H1 (cell line): ENCODE measurements at regions not wholly inside any gene's neighbourhood (a gene's known extent, or its start where the extent isn't known, plus 50 kb on each side); places are given as distances from the start of the nearest gene placed in this dataset.

Experiments
- CTCF ChIA-PET: fragments of 300-600 bp; sonication (Branson Sonifier 250); formaldehyde crosslinking; loops from one replicate; lab custom pipeline; 2021; ENCODE audit not compliant: partially characterized antibody; lab: Charles Lee
- POLR2A ChIA-PET: fragments of 300-600 bp; sonication (Branson Sonifier 250); formaldehyde crosslinking; loops from one replicate; lab custom pipeline; 2021; ENCODE audit warnings: inconsistent platforms; ENCODE audit not compliant: partially characterized antibody; lab: Charles Lee
- DNase-seq, 2 experiments: peaks; one replicate each; pipeline versions ENCODE4 v3.0.0 to v3.0.0-alpha.2; 2010 to 2022; ENCODE audit warnings: low spot score in 2 of 2, low read depth in 1 of 2, mixed read lengths in 1 of 2
- FAIRE-seq: peaks from 2 replicates; lab custom pipeline; 2011; peaks lifted over from hg19 to GRCh38; lab: Jason Lieb, UNC
- H2AFZ ChIP-seq: 2 replicates; pipeline ENCODE4 v1.8.1; 2012; ENCODE audit warnings: low read length, inconsistent platforms
- H2AK5ac ChIP-seq: 2 replicates; pipeline ENCODE4 v1.6.1; 2013; ENCODE audit warnings: low read depth, low read length
- H2BK120ac ChIP-seq: replicated peaks from 2 replicates; pipeline ENCODE3; 2013; ENCODE audit warnings: low read depth, low read length, inconsistent platforms
- H2BK12ac ChIP-seq: 2 replicates; pipeline ENCODE4 v1.6.1; 2013; ENCODE audit warnings: low read depth, low read length
- H2BK15ac ChIP-seq: 2 replicates; pipeline ENCODE4 v1.6.1; 2013; ENCODE audit warnings: low read length
- H2BK20ac ChIP-seq: 2 replicates; pipeline ENCODE4 v1.6.1; 2013; ENCODE audit warnings: low read length
- H2BK5ac ChIP-seq: 2 replicates; pipeline ENCODE4 v1.6.1; 2013; ENCODE audit warnings: low read depth, low read length
- H3K14ac ChIP-seq: 2 replicates; pipeline ENCODE4 v1.6.1; 2013; ENCODE audit warnings: inconsistent platforms; ENCODE audit not compliant: insufficient read length
- H3K18ac ChIP-seq: 2 replicates; pipeline ENCODE4 v1.6.1; 2013; ENCODE audit warnings: low read length; ENCODE audit errors: extremely low read depth
- H3K23ac ChIP-seq: 2 replicates; pipeline ENCODE4 v1.6.1; 2013; ENCODE audit warnings: inconsistent platforms; ENCODE audit not compliant: insufficient read length
- H3K23me2 ChIP-seq: 2 replicates; pipeline ENCODE4 v1.6.1; 2013; ENCODE audit warnings: low read depth, low read length
- H3K27ac ChIP-seq: 2 replicates; pipeline ENCODE4 v1.6.1; 2011; ENCODE audit warnings: low read depth, low read length, inconsistent platforms
- H3K27me3 ChIP-seq, 4 experiments: replicated peaks in 1 of 4; 1 replicate in 1 of 4; 2 replicates in 3 of 4; pipeline versions ENCODE4 v1.6.1 to v1.8.1; 2011 to 2013; ENCODE audit warnings: low read length in 3 of 4, mild to moderate bottlenecking in 3 of 4, inconsistent platforms in 2 of 4, mixed read lengths in 2 of 4, moderate library complexity in 1 of 4; ENCODE audit not compliant: control insufficient read depth in 3 of 4, insufficient read depth in 3 of 4; ENCODE audit errors: extremely low read depth in 1 of 4
- H3K36me3 ChIP-seq, 4 experiments: 2 replicates each; pipeline versions ENCODE4 v1.6.1 to v1.8.1; 2011 to 2013; ENCODE audit warnings: mild to moderate bottlenecking in 4 of 4, low read length in 3 of 4, moderate library complexity in 2 of 4, control low read depth in 1 of 4, inconsistent platforms in 1 of 4; ENCODE audit not compliant: insufficient read depth in 4 of 4, control insufficient read depth in 2 of 4
- H3K4ac ChIP-seq: replicated peaks from 2 replicates; pipeline ENCODE3; 2013; ENCODE audit warnings: low read length, low read depth, mixed read lengths, inconsistent platforms; ENCODE audit not compliant: insufficient read length
- H3K4me1 ChIP-seq, 4 experiments: replicated peaks in 1 of 4; 1 replicate in 1 of 4; 2 replicates in 3 of 4; pipeline versions ENCODE4 v1.6.1 to v1.8.1; 2011 to 2013; ENCODE audit warnings: low read length in 3 of 4, inconsistent platforms in 2 of 4, mixed read lengths in 1 of 4; ENCODE audit not compliant: insufficient read depth in 4 of 4, control insufficient read depth in 3 of 4
- H3K4me2 ChIP-seq, 2 experiments: 2 replicates each; pipeline versions ENCODE4 v1.6.1 to v1.8.1; 2011 to 2013; ENCODE audit warnings: low read depth in 2 of 2, low read length in 2 of 2, control low read depth in 1 of 2, inconsistent platforms in 1 of 2, mild to moderate bottlenecking in 1 of 2; ENCODE audit not compliant: insufficient read depth in 1 of 2
- H3K4me3 ChIP-seq, 4 experiments: fragments of 200-600, 300-600 bp in 1 of 4; sonication (generic), shearing (Covaris generic), sonication (Bioruptor Twin) in 1 of 4; 2 replicates each; pipeline versions ENCODE4 v1.5.1 to v1.8.1; 2011 to 2016; ENCODE audit warnings: low read length in 4 of 4, low read depth in 3 of 4, control low read depth in 2 of 4, inconsistent platforms in 2 of 4, mild to moderate bottlenecking in 2 of 4, mixed read lengths in 1 of 4, moderate library complexity in 1 of 4; ENCODE audit not compliant: insufficient read depth in 2 of 4; ENCODE audit errors: extremely low read depth in 1 of 4
- H3K56ac ChIP-seq: replicated peaks from 2 replicates; pipeline ENCODE3; 2013; ENCODE audit warnings: low read depth, mild to moderate bottlenecking, mixed read lengths, low read length, inconsistent platforms; ENCODE audit not compliant: insufficient read length
- H3K79me1 ChIP-seq: 2 replicates; pipeline ENCODE4 v1.6.1; 2013; ENCODE audit warnings: low read depth, low read length, control low read depth
- H3K79me2 ChIP-seq, 2 experiments: 2 replicates each; pipeline versions ENCODE4 v1.6.1 to v1.8.1; 2012 to 2013; ENCODE audit warnings: low read length in 2 of 2, mild to moderate bottlenecking in 2 of 2, inconsistent platforms in 1 of 2; ENCODE audit not compliant: insufficient read depth in 2 of 2, control insufficient read depth in 1 of 2
- H3K9ac ChIP-seq, 4 experiments: replicated peaks in 1 of 4; 1 replicate in 1 of 4; 2 replicates in 3 of 4; pipeline versions ENCODE4 v1.6.1 to v1.8.1; 2011 to 2013; ENCODE audit warnings: low read depth in 3 of 4, low read length in 3 of 4, control low read depth in 2 of 4, mild to moderate bottlenecking in 2 of 4, moderate library complexity in 2 of 4, inconsistent platforms in 1 of 4; ENCODE audit errors: extremely low read depth in 1 of 4
- H3K9me3 ChIP-seq, 2 experiments: 2 replicates each; pipeline versions ENCODE4 v1.6.1 to v1.8.1; 2012 to 2013; ENCODE audit warnings: mild to moderate bottlenecking in 2 of 2, moderate library complexity in 2 of 2, control low read depth in 1 of 2, inconsistent platforms in 1 of 2, low read depth in 1 of 2, low read length in 1 of 2, mixed read lengths in 1 of 2; ENCODE audit not compliant: insufficient read depth in 2 of 2
- H4K20me1 ChIP-seq, 2 experiments: replicated peaks in 1 of 2; 2 replicates each; pipeline versions ENCODE3 to v1.8.1; 2011 to 2013; ENCODE audit warnings: inconsistent platforms in 2 of 2, low read length in 2 of 2, mild to moderate bottlenecking in 1 of 2; ENCODE audit not compliant: insufficient read depth in 2 of 2, control insufficient read depth in 1 of 2
- H4K5ac ChIP-seq: 2 replicates; pipeline ENCODE4 v1.6.1; 2013; ENCODE audit warnings: low read length, low read depth, mixed read lengths, inconsistent platforms; ENCODE audit not compliant: insufficient read length
- H4K8ac ChIP-seq: 2 replicates; pipeline ENCODE4 v1.8.0; 2013; ENCODE audit warnings: mild to moderate bottlenecking, moderate library complexity, low read length, inconsistent platforms; ENCODE audit not compliant: insufficient read depth; ENCODE audit errors: extremely low read depth
- H4K91ac ChIP-seq: replicated peaks from 2 replicates; pipeline ENCODE3; 2013; ENCODE audit warnings: low read length, mixed read lengths, inconsistent platforms; ENCODE audit not compliant: insufficient read length
- CTBP2 ChIP-seq: IDR thresholded peaks from 2 replicates; pipeline ENCODE4 v1.7.0; 2011; ENCODE audit warnings: borderline replicate concordance, mild to moderate bottlenecking, moderate library complexity, mixed read lengths, low read length; ENCODE audit not compliant: insufficient read depth, insufficient read length
- HDAC2 ChIP-seq, 2 experiments: fragments of 300-600 bp in 1 of 2; sonication (generic) in 1 of 2; IDR thresholded peaks; 2 replicates each; pipeline ENCODE4 v1.6.1; 2011 to 2012; ENCODE audit warnings: low read depth in 2 of 2, low read length in 2 of 2, mild to moderate bottlenecking in 2 of 2, moderate library complexity in 2 of 2, borderline replicate concordance in 1 of 2, inconsistent platforms in 1 of 2
- RBBP5 ChIP-seq: IDR thresholded peaks from 2 replicates; pipeline ENCODE4 v1.7.1; 2012; ENCODE audit warnings: low read depth, mild to moderate bottlenecking, inconsistent platforms, low read length, moderate library complexity, borderline replicate concordance
- RNF2 ChIP-seq: fragments of 200-900, 300-1000 bp; sonication (generic); IDR thresholded peaks from 2 replicates; pipeline ENCODE4 v1.7.1; 2016; ENCODE audit warnings: borderline replicate concordance, low read depth, mild to moderate bottlenecking, antibody characterized with exemption, low read length; ENCODE audit not compliant: poor library complexity, severe bottlenecking; ENCODE audit errors: missing control alignments
- WGBS, 2 experiments: shearing (Covaris generic) in 1 of 2; methylation state at CpG; one replicate each; pipeline versions ENCODE4 v1.1.6 to v1.1.7; 2013 to 2015; ENCODE audit warnings: low lambda C conversion rate in 2 of 2, mixed read lengths in 2 of 2, inconsistent platforms in 1 of 2, low coverage in 1 of 2, missing lambda C conversion rate in 1 of 2; ENCODE audit not compliant: insufficient replicate concordance in 2 of 2, insufficient coverage in 1 of 2, insufficient read length in 1 of 2; ENCODE audit errors: extremely low coverage in 1 of 2, missing lambda C conversion rate in 1 of 2; 5-methylcytosine and 5-hydroxymethylcytosine counted together

GRCh38 chr6:56729719-56730118 is 87.0 kb upstream of the DST start:
- no peak overlapping the region for H3K56ac ChIP-seq
- H3K23ac ChIP-seq = no peak overlapping the region
- ChIA-PET CTCF (interaction anchor here (0.8 to 2.2 kb wide), 7 partner anchors 12 to 31 kb away, joined by 3 to 7 read pairs (median 4); no protein-coding TSS in a partner anchor), POLR2A (no interaction called here)
- peaks cover 0 to 55% of the 10 kb centered on the region in 2 experiments; a peak in 2 of 4 replicates for H3K79me2 ChIP-seq
- H3K4me3 ChIP-seq = no peak overlapping the region
- no peaks in the 10 kb centered on the region for H3K9me3 ChIP-seq
- no peak overlapping the region for H2BK5ac ChIP-seq
- H3K27ac ChIP-seq = no peak overlapping the region
- no peak overlapping the region for H2AFZ ChIP-seq
- peaks cover 4 to 14% (median 9%) of the 10 kb centered on the region in 4 experiments; a peak in 6 of 7 replicates for H3K4me1 ChIP-seq
- no peak overlapping the region for H2AK5ac ChIP-seq
- H3K4ac ChIP-seq = no peak overlapping the region
- peaks cover 2% of the 10 kb centered on the region; the same call in 1 of the 2 replicates for H3K79me1 ChIP-seq
- H2BK12ac ChIP-seq = no peak overlapping the region
- H3K23me2 ChIP-seq = no peaks in the 10 kb centered on the region
- no peak overlapping the region for H2BK15ac ChIP-seq
- TF ChIP-seq RNF2 (no peak), CTBP2 (no peak), HDAC2 (IDR thresholded peaks at IDR 0.05; ENCODE audit: borderline replicate concordance in 1 of 2, low read depth in 2 of 2, low read length in 2 of 2) (no peak), RBBP5 (no peak)
- no peak overlapping the region for H3K4me2 ChIP-seq
- H4K91ac ChIP-seq = no peak overlapping the region
- 95% methylated on average over 3 of the region's 3 CpGs; no CpG with 5 or more reads in 1 of the 2 experiments for WGBS, 2 experiments
- H4K8ac ChIP-seq = no peak overlapping the region
- DNase-seq (no peak), FAIRE-seq (no peak)
- peaks cover 0 to 2% (median 0%) of the 10 kb centered on the region in 4 experiments; a peak in 1 of 7 replicates for H3K27me3 ChIP-seq
- no peak overlapping the region for H4K5ac ChIP-seq
- no peaks in the 10 kb centered on the region for H4K20me1 ChIP-seq
- H2BK20ac ChIP-seq = no peak overlapping the region
- no peak overlapping the region for H3K9ac ChIP-seq
- H3K18ac ChIP-seq = no peak overlapping the region
- no peak overlapping the region for H2BK120ac ChIP-seq
- no peaks in the 10 kb centered on the region; a peak in 1 of 8 replicates for H3K36me3 ChIP-seq
- H3K14ac ChIP-seq = no peak overlapping the region
